ENCODE measurements at regions not wholly inside any gene's neighbourhood (a gene's known extent, or its start where the extent isn't known, plus 50 kb on each side); places are given as distances from the start of the nearest gene placed in this dataset.

DNA sequence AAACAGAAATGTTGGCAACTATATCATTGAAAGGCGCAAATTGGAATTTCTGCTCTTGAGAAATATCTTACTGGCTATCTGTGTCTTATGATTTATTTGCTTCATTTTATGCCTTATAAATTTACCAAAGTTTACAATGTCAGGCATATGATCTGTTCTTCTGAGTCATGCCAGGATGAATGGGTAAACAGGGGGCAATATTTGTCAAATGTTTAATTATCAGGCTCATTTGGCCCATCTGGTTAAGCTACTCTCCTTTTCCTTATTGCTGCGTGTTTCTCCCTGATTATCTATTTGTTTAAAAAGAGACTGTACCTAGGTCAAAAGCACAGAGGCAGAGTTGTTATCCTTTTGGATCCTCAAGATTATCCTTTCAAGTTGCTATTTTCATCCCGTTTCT lies 903.8 kb upstream of the PCDH10 start:
- no peak for DNase-seq (ENCODE audit: low read depth)

DNA sequence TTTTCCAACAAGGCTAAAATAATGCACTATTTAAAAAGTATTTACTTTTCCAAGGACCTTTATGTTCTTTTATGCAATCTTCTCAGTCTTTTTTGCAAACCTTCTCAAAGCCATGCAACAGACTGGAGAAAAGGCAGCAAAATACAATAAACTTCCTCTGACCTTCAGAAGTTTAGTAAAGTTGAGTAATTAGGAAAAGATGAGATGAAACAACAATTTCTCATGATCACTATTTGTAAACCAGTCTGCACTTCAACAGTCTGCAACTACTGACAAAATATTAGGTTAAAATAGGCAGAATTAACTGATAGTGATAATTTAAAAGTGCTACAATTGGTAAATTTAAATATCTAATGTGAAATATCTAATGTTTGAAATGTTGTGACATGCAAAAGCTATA lies 884.9 kb upstream of the PCDH10 start:
- DNase-seq (ENCODE audit: low read depth): no peak

DNA sequence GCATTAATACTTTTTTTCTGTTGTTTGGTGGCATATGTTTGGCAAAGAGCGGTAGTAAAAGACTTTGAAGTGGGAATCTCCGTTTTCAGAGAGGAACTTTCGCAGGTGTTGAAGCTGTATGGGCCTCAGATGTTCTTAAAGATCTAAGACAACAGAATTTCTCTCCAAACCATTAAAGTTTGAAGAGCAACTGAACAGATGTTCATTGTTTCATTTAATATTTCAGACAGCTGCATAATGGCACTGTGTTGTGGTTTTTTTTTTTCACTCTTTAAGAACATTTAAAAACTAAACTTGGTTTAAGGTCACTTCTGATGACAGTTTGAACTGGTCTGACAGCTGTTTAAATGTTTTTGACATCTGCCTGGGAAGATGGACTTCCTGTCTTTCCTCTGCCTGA lies 882.7 kb upstream of the PCDH10 start:
- no peak for DNase-seq (ENCODE audit: low read depth)

DNA sequence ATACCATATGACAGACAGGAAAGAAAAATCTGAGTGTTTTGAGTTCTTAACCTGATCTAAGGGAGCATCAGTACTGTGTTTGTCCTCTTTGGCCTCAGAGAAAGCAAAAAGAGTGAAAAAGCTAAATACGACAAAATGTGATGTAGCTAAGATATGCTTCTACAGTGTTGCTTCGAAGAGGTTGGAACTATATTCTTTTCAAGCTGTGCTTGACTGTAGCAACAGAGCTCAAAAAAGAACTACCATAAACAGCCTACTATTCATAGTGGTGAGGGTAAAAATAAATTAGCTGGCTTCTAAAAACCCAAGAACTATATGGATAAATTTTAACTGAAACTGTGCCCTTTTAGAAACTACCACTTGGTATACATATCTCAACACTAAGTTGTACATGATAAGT lies 881.8 kb upstream of the PCDH10 start:
- DNase-seq (ENCODE audit: low read depth): no peak

DNA sequence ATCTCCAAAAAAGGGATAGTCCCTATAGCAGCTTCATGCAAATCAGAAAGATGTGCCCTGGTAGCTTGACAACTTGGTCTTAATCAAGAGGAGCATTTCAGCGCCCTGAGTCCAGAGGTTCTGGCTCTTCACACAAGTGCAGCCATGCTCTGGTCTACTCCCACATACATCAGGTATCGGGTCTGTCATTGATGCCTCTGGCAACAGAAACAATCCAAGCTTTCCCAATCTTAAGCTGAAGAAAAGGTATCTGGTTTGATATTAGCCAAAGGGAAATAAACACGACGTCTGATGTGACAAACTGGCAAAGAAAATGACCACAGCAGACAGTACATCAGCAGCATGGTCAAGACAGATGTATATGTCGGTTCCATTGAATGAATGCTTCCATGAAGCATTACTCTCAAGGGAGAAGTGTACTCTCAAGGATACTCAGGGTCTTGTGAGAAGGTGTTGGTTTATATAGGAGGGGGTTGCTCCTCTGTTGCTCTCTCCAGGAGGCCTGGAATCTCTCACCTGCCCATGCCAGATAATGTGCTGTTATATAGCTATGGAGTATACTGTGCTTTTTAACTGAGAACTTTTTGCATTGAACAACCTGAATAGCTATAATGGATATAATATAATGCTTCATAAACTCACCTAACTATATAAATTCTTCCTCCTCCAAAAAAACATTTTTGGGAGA lies 879.6 kb upstream of the PCDH10 start:
- DNase-seq (ENCODE audit: low read depth): no peak

DNA sequence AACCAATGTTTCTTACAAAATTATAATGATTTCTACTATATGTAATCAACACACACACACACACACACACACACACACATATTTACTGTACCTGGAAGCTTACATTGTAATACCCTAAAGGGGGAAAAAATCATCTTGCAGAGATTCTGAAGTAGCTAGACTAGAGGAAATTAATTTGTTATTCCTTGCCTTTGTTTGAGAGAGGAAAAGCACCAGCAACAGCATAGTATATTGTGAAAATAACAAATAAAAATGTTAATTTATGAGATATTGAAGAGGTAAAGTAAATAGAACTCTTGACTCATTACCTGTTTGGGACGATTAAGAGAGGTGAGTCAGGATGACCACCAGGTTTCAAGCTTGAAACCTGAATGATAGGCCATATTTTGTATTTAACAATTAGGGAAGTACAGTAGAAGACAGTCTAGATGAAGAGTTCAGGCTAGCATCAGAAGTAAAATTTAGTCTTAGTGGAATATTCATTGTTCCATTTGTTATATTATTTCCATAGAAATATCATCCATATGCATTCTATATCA lies 873.4 kb upstream of the PCDH10 start:
- no peak for DNase-seq (ENCODE audit: low read depth)

DNA sequence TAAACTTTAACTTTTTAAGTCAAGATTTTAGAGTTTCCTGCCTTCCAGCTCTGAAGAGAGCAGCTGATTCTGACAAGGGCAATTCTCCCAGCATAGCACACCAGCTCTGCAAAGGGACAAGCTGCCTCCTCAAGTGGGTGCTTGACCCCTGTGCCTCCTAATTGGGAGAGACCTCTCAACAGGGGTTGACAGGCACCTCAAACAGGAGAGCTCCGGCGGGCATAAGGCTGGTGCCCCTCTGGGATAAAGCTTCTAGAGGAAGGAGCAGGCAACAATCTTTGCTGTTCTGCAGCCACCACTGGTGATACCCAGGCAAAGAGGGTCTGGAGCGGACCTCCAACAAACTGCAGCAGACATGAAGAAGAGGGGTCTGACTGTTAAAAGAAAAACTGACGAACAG lies 872.9 kb upstream of the PCDH10 start:
- no peak for DNase-seq (ENCODE audit: low read depth)

DNA sequence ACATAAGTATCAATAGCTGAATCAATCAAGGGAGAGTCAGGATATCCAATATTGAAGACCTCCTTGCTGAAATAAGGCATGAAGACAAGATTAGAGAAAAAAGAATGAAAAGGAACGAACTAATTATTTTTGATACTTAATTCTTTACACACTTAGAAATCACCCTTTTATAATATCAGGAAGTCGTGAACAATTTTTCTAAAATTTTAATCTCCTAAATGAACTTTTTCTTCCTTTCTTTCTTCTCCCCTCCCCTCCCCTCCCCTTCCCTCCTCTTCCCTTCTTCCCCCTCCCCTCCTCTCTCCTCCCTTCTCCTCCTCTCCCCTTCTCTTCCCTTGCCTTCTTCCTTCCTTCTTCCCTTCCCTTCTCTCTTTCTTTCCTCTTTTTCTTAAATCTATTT lies 872.1 kb upstream of the PCDH10 start:
- DNase-seq (ENCODE audit: low read depth): no peak

DNA sequence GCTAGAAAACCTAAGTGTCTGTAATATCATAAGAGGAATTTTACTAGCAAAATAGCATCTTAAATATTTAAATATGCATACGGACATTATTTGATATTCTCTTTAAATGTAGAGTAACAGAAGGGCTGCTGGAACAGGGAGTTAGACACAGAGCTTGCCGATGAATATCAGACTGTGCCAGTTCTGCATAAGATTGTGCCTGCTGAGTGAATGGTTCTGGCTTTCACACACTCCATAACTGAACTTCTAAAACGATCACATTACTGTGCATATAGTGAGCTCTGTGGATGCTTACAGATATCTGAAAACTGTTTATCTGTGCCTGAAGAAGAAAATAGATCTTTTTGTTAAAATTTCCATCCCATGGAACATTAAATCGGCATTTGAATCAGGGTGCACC lies 867.4 kb upstream of the PCDH10 start:
- DNase-seq (ENCODE audit: low read depth): no peak

DNA sequence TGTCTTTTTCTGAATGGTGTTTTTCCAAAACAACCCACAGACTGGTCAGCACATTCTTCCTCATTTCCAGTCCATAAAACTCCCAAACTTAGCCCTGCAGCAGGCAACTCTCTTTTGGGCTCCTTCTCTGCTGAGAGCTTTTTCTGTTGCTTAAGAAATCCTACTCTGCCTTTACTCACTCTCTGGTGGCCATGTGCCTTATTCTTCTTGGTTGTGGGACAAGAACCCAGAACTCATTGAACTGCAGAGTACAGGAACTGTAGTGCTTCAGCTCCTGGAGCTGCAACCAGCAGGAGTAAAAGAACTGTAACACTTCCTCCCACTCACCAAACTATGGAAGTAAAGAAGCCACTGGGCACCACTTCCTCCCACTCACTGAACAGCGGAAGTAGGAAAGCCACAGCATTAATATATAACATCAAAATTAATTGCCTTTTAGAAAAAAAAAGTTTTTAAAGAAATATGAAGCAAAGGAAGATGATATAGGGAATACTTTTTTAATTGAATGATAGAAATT lies 864.1 kb upstream of the PCDH10 start:
- DNase-seq (ENCODE audit: low read depth): no peak

DNA sequence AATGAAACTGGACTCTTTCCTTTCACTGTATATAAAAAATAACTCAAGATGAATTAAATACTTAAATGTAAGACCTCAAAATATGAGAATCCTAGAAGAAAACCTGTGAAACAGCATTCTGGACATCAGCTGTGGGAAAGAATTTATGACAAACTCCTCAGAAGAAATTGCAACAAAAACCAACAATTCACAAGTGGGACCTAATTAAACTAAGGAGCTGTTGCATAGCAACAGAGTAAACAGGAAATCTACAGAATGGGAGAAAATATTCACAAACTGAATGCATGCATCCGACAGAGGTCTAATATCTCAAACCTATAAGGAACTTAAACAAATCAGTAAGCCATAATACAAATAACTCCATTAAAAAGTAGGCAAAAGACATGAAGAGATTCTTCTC lies 851.7 kb upstream of the PCDH10 start:
- DNase-seq (ENCODE audit: low read depth): peak; percentile 21

DNA sequence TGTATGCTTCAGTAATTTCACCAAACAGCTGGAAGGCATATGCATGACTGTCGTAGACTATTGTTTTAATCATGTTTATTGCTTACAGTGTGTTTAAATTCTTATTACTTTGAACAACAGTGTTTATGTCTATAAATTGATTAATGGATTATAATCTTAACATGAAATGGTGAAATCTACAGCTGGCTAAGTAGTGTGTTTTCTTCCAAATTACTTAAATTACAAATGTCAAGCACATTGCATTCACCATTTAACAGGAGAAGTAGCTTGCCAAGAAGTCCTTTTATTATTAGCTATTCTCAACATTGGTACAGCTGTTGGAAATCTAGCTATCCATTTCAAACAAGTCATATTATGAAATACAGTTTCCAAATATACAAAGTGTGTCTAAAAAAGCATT lies 849.3 kb upstream of the PCDH10 start:
- no peak for DNase-seq (ENCODE audit: low read depth)

DNA sequence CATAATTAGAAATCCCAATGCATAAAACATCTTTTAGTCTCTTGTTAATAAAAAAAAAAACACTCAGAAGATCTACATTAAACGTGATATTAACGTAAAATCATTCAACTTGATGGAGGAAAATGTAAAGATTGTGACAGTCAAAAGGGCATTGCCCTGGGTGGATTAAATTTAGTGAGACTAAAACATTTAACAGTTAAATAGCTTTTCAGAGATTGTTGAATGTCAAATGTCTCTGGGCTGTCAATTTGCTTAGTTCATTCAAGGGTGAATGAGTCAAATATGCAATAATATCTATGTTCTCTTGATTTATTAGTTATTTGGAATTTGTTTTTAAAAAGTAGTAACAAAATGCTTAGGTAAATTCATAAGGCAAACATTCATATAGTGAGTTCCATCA lies 836.6 kb upstream of the PCDH10 start:
- no peak for DNase-seq (ENCODE audit: low read depth)

DNA sequence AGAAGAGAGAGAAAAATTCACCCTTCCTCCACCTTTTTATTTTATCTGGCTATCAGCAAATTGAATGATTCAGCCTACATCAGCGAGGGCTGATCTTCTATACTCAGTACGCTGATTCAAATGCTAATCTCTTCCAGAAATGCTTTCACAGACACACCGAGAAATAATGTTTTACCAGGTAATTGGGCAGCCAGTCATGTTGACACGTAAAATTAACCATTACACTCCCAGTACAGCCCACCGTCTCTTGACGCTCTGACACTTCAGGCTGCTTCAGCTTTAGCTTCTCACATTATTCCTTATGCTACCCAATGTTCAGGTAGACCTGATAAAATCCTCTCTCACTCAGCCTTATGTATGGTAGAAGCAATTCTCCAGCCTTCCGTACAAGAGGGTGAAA lies 835.2 kb upstream of the PCDH10 start:
- no peak for DNase-seq (ENCODE audit: low read depth)

DNA sequence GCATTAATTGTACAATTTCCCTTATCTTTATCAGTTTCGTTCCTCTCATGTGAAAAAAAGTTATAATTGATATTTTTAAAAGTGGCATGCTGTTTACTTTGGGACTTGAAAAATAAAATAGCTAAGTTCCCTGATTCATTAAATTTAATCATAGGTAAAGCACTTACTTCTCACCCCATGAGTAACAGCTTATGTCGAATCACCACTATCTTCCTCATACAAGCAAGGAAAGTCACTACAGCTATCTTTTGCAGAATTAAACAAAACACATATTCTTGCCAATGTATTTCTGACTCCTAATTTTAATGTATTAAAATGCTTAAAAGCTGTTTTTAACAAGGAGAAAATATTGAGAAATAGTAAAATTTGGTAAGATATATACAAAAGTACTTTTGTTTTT lies 832.4 kb upstream of the PCDH10 start:
- DNase-seq (ENCODE audit: low read depth): no peak

DNA sequence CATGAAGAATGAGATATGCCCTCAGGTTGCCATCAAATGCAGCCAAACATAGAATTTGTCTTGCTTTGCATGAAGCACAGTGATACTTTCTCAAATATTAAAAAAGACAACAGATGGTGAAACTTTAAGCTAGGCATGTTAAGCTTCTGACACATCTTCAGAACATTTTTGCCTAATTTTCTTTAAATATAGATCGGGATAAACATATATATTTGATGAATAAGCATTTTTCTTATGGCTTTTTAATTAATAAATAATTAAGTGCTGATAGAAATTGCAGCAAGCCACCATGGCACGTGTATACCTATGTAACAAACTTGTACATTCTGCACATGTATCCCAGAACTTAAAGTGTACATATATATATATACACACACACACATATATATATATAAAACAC lies 831.2 kb upstream of the PCDH10 start:
- DNase-seq (ENCODE audit: low read depth): no peak

DNA sequence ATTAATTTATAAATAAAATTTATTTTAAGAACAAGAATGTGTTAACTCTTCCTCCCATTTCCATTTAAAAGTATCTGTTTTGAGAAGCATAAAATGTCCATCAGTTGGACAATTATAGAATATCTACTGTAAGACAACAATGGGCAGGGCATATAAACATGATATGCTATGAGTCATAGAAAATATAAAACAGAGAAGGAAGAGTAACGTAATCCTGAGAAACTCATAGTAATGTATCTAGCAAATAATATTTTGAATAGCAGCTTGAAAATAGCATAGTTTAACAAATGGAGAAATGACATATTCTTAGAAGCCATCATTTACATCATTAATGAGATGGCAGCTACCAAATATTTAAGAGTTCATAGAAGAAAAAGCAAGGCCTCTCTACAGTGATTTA lies 820.3 kb upstream of the PCDH10 start:
- DNase-seq (ENCODE audit: low read depth): no peak

DNA sequence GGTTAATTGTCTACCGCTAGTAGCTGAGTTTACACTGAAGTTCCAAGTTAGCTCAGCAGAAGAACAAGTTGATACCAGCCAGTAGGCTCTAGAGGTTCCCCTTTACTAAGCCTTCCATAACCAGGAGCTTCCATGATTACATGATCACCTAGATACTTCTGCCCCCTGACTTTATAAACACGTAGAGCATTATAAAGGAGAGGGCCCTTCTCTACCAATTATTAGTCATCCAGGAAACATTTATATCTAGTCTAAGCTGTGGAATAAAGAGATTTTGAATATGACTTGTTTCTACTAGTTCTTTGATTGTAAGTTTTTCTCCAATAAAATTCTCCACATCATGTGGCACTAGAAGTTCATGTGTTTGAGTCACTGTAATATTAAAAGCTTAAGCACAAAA lies 818.1 kb upstream of the PCDH10 start:
- no peak for DNase-seq (ENCODE audit: low read depth)

DNA sequence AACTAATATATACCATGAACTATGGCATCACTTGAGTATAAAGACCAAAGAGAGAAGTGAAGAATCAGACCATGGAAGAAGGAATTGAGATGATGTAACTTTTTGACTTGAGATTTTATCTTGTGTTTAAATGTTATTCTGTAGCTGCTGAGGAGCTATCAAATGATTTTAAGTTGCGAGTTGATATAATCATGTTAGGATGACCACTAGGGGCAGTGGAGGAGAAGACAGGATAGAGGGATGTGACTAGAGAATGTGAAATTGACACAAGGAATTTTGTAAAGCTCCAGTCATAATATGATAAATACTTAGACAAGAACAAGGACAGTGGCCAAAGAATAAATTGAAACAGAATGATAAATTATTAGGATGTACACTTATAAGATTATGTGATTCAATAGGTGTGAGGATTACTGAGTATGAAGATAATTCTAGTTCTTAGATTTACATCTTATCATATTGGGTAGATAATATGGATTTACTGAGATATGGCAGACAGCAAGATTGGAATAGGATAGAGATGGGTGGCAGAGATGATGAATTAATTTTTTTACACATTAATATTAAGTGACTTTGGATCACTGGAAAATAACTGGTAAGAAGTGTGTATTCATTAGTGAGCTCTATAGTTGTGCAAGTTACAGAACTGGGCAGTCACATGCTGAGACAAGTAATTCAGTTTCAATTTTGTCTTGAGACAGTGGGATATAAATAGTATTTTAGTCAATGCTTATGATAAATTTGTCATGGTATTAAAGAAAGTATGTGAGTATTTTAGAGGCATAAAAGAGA lies 816.0 kb upstream of the PCDH10 start:
- DNase-seq (ENCODE audit: low read depth): no peak

DNA sequence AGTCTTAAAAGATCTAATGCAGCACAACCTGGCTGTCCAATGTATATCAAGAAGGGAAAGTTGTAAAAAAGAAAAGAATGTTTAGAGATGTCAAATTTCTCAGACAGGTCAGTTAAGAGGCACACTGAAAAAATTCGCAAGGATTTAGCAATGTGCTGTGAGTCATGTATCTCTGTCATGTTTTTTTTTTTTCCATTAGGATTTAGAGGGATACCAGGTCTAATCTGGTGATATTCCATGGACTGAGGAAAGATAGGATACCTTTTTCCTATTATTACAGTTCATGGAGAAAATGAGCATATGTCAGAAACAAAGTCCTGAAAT lies 815.4 kb upstream of the PCDH10 start:
- peak; percentile 50 for DNase-seq (ENCODE audit: low read depth)

DNA sequence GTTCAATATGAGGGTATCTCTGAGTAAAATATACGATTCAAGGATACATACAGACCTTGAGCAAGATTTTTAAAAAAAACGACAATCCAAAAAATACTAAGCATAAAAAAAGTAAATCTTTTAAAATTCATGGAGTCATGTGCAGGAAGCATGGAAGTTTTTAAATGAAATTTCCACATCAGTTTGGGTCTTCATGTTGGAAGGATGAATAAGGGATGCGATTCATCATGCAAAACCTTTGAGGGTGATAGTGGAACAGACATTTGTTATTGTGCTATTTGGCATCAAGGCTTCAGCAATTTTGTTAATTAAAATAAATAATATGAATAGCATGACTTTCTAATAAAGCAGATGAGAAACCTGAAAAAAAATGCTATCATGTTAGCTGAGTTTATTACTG lies 815.0 kb upstream of the PCDH10 start:
- DNase-seq (ENCODE audit: low read depth): peak; percentile 24

DNA sequence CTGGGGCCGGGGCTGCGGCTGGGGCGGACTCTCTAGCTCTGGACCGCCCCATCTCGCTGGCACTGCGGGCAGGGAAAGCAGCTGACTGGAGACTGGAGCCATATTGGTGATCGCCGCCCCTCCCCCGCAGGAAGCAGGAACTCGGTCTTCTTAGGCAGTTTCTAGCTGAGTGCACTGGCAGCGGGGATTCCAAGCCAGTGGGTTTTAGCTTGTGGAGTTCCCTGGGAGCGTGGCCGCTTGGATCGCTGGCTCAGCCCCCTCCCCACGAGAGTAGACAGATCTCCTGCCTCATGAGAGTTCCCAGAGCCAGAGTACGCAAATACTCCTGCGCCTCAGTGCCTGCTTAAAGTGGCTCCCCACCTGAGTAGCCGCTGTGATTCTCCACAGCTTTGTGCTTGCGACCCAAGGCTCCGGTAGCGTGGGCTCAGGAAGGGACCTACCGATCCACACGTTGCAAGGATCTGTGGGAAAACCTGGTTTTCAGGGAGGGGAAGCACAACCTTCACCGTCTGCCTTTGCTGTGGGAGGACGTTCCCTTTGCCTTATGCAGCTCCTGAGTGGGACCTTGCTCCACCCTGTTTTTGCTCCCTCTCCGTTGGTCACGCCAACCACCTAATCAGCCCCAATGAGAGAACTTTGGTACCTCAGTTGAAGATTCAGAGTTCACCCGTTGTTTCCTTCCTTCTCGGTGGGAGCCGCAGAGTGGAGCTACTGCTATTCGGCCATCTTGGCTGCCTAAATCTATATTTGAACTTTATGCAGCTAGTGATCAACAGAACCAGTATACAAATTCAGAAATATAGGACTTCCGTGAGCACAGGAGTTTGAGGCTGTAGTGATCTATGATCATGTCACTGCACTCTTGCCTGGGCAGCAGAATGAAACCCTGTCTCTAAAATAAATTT lies 803.9 kb upstream of the PCDH10 start:
- peak; percentile 75 for DNase-seq (ENCODE audit: low read depth)
